ENCODE measurements at regions not wholly inside any gene's neighbourhood (a gene's known extent, or its start where the extent isn't known, plus 50 kb on each side); places are given as distances from the start of the nearest gene placed in this dataset.

DNA sequence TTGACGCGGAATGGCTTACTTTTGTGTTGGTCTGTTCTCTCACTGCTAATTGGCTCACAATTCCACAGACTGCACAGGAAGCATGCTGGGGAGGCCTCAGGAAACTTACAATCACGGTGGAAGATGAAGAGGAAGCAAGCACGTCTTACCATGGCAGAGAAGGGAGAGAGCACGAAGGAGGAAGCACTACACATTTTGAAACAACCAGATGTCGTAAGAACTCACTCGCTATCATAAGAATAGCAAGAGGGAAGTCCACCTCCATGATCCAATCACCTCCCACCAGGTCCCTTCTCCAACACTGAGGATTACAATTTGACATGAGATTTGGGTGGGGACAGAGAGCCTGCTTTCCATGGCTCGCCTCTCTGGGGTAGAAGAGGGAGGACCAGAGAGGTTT is 106.2 kb downstream of the KCNF1 start:
- no peak overlapping the region for H3K4me3 ChIP-seq (ENCODE audit: low read depth, low read length)
- peak; percentile 63 for DNase-seq (ENCODE audit: low read depth)
- TF ChIP-seq, protein P1, sequence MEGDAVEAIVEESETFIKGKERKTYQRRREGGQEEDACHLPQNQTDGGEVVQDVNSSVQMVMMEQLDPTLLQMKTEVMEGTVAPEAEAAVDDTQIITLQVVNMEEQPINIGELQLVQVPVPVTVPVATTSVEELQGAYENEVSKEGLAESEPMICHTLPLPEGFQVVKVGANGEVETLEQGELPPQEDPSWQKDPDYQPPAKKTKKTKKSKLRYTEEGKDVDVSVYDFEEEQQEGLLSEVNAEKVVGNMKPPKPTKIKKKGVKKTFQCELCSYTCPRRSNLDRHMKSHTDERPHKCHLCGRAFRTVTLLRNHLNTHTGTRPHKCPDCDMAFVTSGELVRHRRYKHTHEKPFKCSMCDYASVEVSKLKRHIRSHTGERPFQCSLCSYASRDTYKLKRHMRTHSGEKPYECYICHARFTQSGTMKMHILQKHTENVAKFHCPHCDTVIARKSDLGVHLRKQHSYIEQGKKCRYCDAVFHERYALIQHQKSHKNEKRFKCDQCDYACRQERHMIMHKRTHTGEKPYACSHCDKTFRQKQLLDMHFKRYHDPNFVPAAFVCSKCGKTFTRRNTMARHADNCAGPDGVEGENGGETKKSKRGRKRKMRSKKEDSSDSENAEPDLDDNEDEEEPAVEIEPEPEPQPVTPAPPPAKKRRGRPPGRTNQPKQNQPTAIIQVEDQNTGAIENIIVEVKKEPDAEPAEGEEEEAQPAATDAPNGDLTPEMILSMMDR (IDR thresholded peaks at IDR 0.05; ENCODE audit: low read depth, low read length): no peak
- TF ChIP-seq POLR2A (IDR thresholded peaks at IDR 0.05; ENCODE audit: extremely low read depth, insufficient read length): no peak
- no peak for TF ChIP-seq MYC (IDR thresholded peaks at IDR 0.05; ENCODE audit: low read depth, low read length)
- TF ChIP-seq, protein P2, sequence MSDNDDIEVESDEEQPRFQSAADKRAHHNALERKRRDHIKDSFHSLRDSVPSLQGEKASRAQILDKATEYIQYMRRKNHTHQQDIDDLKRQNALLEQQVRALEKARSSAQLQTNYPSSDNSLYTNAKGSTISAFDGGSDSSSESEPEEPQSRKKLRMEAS (IDR thresholded peaks at IDR 0.05; ENCODE audit: low read depth, low read length): no peak

GRCh38 chr2:11018651-11019185 is 107.0 kb downstream of the KCNF1 start:
- no peak for DNase-seq (ENCODE audit: low read depth)
- TF ChIP-seq, protein P2 (IDR thresholded peaks at IDR 0.05; ENCODE audit: low read depth, low read length): no peak
- TF ChIP-seq MYC (IDR thresholded peaks at IDR 0.05; ENCODE audit: low read depth, low read length) (no peak), POLR2A (IDR thresholded peaks at IDR 0.05; ENCODE audit: extremely low read depth, insufficient read length) (no peak)
- TF ChIP-seq, protein P1 (IDR thresholded peaks at IDR 0.05; ENCODE audit: low read depth, low read length): no peak
- no peak overlapping the region for H3K4me3 ChIP-seq (ENCODE audit: low read depth, low read length)

DNA sequence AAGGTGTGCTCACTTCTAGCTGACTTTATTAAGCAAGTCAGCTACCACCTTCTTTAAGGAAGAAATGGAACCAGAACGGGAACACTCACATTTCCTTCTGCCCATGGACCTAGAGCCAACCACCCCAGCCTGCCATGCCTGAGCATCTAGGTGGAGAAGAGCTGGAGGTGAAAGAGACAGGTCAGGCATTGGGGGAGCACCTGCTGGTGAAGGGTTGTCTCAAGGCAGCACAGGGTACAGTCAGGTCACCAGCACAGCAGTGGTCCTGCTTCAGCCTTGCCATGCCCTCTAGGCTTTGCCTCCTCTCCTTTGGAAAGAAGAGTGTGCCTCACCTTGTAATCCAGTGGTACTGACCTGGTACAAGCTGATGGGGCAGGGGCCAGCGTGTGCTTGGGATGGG is 107.9 kb downstream of the KCNF1 start:
- TF ChIP-seq MYC (IDR thresholded peaks at IDR 0.05; ENCODE audit: low read depth, low read length): no peak
- TF ChIP-seq POLR2A (IDR thresholded peaks at IDR 0.05; ENCODE audit: extremely low read depth, insufficient read length): no peak
- TF ChIP-seq, protein P2 (IDR thresholded peaks at IDR 0.05; ENCODE audit: low read depth, low read length): no peak
- TF ChIP-seq, protein P1 (IDR thresholded peaks at IDR 0.05; ENCODE audit: low read depth, low read length): no peak
- H3K4me3 ChIP-seq (ENCODE audit: low read depth, low read length): no peak overlapping the region
- no peak for DNase-seq (ENCODE audit: low read depth)

GRCh38 chr2:11022064-11022463 is 110.3 kb downstream of the KCNF1 start:
- TF ChIP-seq, protein P2 (IDR thresholded peaks at IDR 0.05; ENCODE audit: low read depth, low read length): no peak
- TF ChIP-seq MYC (IDR thresholded peaks at IDR 0.05; ENCODE audit: low read depth, low read length) (no peak), POLR2A (IDR thresholded peaks at IDR 0.05; ENCODE audit: extremely low read depth, insufficient read length) (no peak)
- TF ChIP-seq, protein P1 (IDR thresholded peaks at IDR 0.05; ENCODE audit: low read depth, low read length): no peak
- no peak overlapping the region for H3K4me3 ChIP-seq (ENCODE audit: low read depth, low read length)
- no peak for DNase-seq (ENCODE audit: low read depth)

DNA sequence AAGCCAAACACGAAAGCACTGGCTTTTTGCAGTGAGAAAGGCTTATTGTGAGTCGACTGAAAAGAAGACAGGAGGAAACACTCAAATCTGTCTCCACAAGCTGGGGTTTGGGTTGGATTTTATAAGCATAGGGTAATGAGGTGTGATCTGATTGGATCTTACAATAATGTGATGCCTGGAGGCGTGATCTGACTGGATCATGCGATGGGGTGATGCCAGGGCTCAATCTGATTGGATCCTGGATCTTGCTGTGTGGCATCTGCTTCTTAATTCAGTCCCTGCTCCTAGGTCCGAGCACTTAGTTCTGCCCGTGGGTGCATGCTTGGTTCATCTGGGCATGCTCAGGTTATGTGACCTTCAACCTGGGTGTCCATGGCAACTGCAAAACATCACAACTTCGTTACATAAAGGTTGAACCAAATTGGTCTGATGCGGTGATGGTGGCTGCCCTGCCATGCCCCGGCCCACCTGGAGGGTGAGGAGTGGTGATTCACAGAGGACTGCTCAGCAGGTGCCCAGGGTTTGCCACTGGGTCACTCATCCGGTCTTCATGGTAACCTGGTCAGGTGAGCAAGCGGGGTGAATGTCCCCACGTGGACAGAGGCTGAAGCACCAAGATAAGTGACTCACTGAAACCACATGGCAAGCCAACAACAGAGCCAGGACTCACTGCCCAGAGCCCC is 111.0 kb downstream of the KCNF1 start:
- no peak for DNase-seq (ENCODE audit: low read depth)
- H3K4me3 ChIP-seq (ENCODE audit: low read depth, low read length): no peak overlapping the region
- TF ChIP-seq, protein P2 (IDR thresholded peaks at IDR 0.05; ENCODE audit: low read depth, low read length): no peak
- no peak for TF ChIP-seq MYC (IDR thresholded peaks at IDR 0.05; ENCODE audit: low read depth, low read length)
- TF ChIP-seq, protein P1 (IDR thresholded peaks at IDR 0.05; ENCODE audit: low read depth, low read length): no peak
- no peak for TF ChIP-seq POLR2A (IDR thresholded peaks at IDR 0.05; ENCODE audit: extremely low read depth, insufficient read length)

All from NB4 (cell line).